ENCODE measurements at regions not wholly inside any gene's neighbourhood (a gene's known extent, or its start where the extent isn't known, plus 50 kb on each side); places are given as distances from the start of the nearest gene placed in this dataset.

DNA sequence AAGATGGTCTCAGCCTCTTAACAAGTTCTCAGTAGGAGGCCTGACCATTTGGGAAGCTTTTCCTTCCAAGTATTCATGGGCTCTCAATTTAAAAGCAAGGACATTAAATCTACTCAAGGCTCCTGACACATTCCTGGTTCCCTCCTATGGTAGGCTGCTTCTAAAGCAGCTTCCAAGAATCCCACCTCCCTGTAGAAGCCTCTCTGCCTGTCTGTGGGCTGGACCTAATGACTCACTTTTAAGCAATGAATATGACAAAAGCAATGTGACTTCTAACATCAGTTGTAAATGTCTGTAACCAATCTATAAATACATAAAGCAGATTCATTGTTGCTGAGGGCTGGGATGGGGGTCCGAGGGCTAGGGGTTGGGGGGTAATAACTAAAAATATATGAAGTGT, 99.5 kb upstream of the FAM9B start:
- TF ChIP-seq, protein P1, sequence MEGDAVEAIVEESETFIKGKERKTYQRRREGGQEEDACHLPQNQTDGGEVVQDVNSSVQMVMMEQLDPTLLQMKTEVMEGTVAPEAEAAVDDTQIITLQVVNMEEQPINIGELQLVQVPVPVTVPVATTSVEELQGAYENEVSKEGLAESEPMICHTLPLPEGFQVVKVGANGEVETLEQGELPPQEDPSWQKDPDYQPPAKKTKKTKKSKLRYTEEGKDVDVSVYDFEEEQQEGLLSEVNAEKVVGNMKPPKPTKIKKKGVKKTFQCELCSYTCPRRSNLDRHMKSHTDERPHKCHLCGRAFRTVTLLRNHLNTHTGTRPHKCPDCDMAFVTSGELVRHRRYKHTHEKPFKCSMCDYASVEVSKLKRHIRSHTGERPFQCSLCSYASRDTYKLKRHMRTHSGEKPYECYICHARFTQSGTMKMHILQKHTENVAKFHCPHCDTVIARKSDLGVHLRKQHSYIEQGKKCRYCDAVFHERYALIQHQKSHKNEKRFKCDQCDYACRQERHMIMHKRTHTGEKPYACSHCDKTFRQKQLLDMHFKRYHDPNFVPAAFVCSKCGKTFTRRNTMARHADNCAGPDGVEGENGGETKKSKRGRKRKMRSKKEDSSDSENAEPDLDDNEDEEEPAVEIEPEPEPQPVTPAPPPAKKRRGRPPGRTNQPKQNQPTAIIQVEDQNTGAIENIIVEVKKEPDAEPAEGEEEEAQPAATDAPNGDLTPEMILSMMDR (IDR thresholded peaks at IDR 0.05; ENCODE audit: insufficient read depth, missing control alignments) = no peak
- no peak for DNase-seq (ENCODE audit: insufficient read length, low spot score)
- no peak for FAIRE-seq

DNA sequence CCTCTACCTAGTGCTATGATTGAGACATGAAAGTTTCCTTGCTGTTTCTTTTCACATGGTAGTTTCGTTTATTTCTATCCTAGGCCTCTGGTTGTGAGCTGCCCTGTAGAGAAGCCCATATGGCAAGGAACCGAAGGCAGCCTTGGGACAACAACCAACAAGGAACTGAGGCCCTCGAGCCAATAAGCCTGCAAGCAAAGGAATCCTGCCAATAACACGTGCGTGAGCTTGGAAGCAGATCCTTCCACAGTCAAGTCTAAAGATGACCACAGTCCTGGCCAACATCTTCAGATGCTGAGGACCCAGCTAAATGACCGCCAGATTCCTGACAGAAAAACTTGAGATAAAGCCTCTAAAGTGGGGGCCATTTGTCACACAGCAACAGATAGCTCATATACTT, 100.4 kb upstream of the FAM9B start:
- FAIRE-seq (no peak), DNase-seq (ENCODE audit: insufficient read length, low spot score) (no peak)
- TF ChIP-seq, protein P1 (IDR thresholded peaks at IDR 0.05; ENCODE audit: insufficient read depth, missing control alignments) = no peak

DNA sequence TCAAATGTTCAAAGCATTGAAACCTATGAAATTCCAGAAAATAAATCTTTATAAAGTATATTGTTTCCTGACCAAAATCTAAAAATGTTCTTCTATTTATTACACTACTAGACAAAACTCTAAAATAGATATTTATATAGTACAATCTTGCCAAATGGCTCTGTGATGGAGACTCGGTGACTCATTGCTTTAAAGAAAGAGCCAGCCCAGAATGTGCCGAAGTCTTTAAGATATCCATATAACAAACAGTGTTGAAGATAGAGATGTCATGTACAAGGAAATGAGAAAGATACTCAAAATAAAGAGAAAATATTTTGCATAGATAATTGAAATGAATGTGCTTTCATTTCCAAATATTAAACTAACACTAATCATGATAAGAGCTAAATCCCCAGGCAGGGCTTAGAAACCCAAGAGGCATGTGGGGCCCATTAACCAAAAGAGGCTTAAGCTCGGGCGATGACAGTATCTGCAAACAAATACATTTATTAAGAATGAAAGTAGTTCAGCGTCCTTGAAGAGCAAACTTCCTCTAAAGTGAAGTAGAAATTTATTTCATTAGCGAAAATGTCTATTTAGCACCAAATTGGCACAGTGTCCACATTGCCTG, 102.1 kb upstream of the FAM9B start:
- TF ChIP-seq, protein P1 (IDR thresholded peaks at IDR 0.05; ENCODE audit: insufficient read depth, missing control alignments) = no peak
- DNase-seq (ENCODE audit: insufficient read length, low spot score) (no peak), FAIRE-seq (peak; percentile 71)

DNA sequence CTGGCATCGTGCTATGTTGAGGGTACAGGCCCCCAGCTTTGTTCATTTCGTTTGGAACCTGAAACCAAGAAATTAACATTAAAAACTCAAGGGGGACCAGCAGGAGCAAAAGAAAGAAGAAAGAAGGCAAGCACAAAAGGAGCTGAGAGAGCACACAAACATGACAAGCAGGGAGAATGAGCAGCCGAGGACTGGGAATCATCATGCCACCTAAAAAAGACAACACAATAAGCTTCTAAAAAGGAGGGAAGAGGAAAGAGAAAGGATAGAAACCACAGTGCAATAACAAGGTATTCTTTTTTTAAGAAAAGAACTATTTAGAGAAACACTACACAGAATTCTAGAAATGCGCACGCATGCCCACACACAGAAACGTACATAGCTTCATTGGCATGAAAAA, 103.2 kb upstream of the FAM9B start:
- DNase-seq (ENCODE audit: insufficient read length, low spot score) (no peak), FAIRE-seq (no peak)
- TF ChIP-seq, protein P1 (IDR thresholded peaks at IDR 0.05; ENCODE audit: insufficient read depth, missing control alignments) = no peak

DNA sequence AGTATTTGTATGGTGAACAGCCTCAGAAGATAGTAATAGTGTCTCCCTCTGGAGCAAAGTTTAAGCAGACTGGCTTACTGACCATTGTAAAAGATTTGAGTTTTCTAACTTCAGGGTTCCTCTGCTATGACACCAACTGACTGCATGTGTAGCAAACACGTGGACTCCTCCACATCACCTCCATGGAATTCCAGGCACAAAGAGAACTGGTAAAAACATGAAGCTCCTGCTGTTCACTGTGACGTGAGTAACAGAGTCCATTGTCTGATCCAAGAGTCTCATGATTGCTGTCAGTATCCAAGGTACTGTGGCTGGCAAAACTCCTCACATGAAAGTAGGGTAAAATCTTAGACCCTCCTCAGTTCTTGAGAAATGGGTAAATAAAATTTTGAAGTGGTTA, 107.6 kb upstream of the FAM9B start:
- TF ChIP-seq, protein P1 (IDR thresholded peaks at IDR 0.05; ENCODE audit: insufficient read depth, missing control alignments) = no peak
- DNase-seq (ENCODE audit: insufficient read length, low spot score) = no peak
- no peak for FAIRE-seq

DNA sequence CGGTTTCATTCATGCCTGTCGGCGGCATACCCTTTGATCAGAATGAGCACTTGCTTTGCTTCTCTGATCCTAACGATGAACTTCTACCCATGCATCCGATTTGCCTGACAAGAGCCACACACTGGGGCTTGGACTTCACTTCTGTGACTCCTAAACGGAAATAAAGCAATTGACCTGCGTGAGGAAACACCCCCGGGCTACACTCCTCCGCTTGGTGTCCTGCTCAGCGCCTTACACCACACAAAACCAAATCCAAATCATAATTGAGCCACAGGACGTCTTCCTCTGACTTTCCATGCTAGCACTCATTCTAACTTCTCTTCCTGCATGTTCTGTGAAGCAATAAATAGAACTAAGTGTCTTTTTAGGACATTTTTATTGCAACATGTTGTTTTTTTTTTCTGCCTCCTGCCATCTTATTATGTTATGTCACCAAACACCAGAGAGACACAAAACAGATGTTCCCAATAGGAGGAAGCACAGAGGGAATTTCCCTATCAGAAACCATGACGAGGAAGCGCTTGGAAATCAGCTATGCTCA, 110.8 kb upstream of the FAM9B start:
- no peak for FAIRE-seq
- DNase-seq (ENCODE audit: insufficient read length, low spot score) = no peak
- TF ChIP-seq, protein P1 (IDR thresholded peaks at IDR 0.05; ENCODE audit: insufficient read depth, missing control alignments) = no peak

DNA sequence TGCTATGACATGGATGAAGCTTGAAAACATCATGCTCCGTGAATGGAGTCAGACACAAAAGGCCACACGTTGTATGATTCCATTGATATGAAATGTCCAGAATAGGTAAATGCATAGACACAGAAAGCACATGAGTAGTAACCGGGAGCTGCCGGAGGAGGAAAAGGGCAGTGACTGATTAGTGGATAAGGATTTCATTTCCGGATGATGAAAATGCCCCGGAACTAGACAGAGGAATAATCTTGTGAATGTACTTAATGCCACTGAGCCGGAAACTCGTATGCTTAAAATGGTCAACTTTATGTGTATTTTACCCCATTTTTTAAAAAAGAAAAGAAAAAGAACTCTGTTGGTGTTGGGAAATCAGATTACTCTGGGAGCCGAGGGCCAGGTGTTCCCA, 112.7 kb upstream of the FAM9B start:
- no peak for DNase-seq (ENCODE audit: insufficient read length, low spot score)
- TF ChIP-seq, protein P1 (IDR thresholded peaks at IDR 0.05; ENCODE audit: insufficient read depth, missing control alignments) = no peak

More for the DNA sequence above, 112.7 kb upstream of the FAM9B start:
- no peak for FAIRE-seq
